ENCODE measurements at regions not wholly inside any gene's neighbourhood (a gene's known extent, or its start where the extent isn't known, plus 50 kb on each side); places are given as distances from the start of the nearest gene placed in this dataset.
A peak's percentile ranks its signal among the peaks of the same experiment; 100 is the strongest.

DNA sequence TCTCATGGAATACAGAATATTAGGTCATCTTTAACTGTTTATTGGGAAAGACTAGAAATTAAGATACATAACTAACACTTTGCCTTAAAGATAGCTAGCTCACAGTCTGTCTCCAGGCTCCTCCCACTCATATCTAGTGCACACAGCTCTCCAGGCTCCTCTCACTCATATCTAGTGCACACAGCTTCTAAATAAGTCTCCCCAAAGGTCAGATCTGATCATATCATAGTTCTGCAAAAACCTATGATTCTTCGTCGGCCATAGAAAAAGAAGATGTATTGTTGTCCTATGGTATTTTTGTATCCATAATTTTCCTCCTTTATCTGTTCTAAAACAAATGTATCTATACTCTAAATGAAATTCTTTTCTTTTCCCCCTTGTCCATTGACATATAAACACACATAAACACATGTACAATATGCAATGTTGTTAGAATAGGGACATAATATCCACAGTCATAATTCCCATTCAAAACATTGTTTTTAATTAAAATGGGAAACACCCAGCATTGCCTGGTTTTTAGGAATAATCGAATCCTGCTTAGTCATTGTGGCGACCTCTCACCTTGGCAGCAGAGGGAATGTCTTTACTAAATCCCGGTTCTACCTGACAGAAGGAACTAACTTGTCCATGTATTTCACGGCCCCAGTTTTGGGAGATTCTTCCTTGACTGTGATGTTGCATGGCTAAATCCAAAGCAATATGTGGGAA is 1282.0 kb downstream of the PCDH7 start:
- Mint-ChIP-seq H3K36me3 (no peaks in the 10 kb centered on the region), H3K27me3 (no peaks in the 10 kb centered on the region), H3K27ac (no peak overlapping the region), H3K9me3 (peaks cover 5% of the 10 kb centered on the region), H3K4me3 (no peak overlapping the region), H3K4me1 (ENCODE audit: unreplicated experiment) (no peaks in the 10 kb centered on the region)
- DNase-seq (ENCODE audit: extremely low spot score, unreplicated experiment), result no peak
- TF ChIP-seq CTCF (conservative IDR thresholded peaks at IDR 0.05), result no peak

DNA sequence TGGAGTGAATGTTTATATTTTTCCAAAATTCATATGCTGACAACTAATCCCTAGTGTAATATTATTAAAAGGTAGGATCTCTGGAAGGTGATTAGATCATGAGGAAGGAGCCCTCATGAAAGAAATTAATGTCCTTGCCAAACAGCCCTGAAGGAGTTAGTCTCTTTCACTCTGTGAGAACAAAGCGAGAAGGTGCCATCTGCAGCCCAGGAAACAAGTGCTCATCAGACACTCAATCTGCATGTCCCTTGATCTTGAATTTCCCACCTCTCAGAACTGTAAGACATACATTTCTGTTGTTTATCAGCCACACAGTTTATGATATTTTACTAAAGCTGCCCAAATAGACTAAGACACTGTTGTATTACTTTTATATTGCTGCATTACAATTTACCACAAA is 1283.4 kb downstream of the PCDH7 start:
- H3K27ac Mint-ChIP-seq, result no peak overlapping the region
- no peak for DNase-seq (ENCODE audit: extremely low spot score, unreplicated experiment)
- TF ChIP-seq CTCF (conservative IDR thresholded peaks at IDR 0.05), result no peak

GRCh38 chr4:32010221-32010620 is 1290.1 kb downstream of the PCDH7 start:
- H3K27ac Mint-ChIP-seq, result no peak overlapping the region
- H3K9me3 Mint-ChIP-seq, result peaks cover 5% of the 10 kb centered on the region
- TF ChIP-seq CTCF (conservative IDR thresholded peaks at IDR 0.05), result no peak
- no peaks in the 10 kb centered on the region for H3K27me3 Mint-ChIP-seq
- H3K36me3 Mint-ChIP-seq, result no peaks in the 10 kb centered on the region
- no peak for DNase-seq (ENCODE audit: extremely low spot score, unreplicated experiment)
- H3K4me3 Mint-ChIP-seq, result no peak overlapping the region
- H3K4me1 Mint-ChIP-seq (ENCODE audit: unreplicated experiment), result no peaks in the 10 kb centered on the region

More for the DNA sequence above, 1283.4 kb downstream of the PCDH7 start:
- Mint-ChIP-seq H3K9me3 (peaks cover 5% of the 10 kb centered on the region), H3K4me3 (no peak overlapping the region), H3K4me1 (ENCODE audit: unreplicated experiment) (no peaks in the 10 kb centered on the region), H3K36me3 (no peaks in the 10 kb centered on the region), H3K27me3 (no peaks in the 10 kb centered on the region)

DNA sequence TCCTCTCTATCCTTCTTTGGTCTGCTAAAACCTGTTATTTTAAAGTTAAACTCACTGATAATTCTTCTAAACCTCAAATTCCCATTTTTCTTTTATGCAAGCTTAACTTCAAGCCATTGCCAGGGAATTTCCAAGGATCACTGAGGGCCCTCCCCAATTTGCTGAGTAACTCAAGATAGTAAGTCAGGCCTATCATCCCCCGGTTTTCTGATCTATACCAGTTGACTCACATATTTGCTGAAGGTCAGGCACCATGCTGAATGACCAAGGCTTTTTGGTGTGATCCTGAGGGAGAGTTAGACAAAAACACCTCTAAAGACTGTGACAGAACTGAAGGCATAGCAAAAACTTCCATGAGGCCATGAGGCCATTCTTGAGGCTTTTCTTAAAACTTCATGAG is 1301.9 kb downstream of the PCDH7 start:
- H3K4me3 Mint-ChIP-seq, result no peak overlapping the region
- H3K36me3 Mint-ChIP-seq, result peaks cover 3% of the 10 kb centered on the region
- no peak for DNase-seq (ENCODE audit: extremely low spot score, unreplicated experiment)
- peaks cover 32% of the 10 kb centered on the region for H3K4me1 Mint-ChIP-seq (ENCODE audit: unreplicated experiment)
- H3K27ac Mint-ChIP-seq, result no peak overlapping the region
- no peaks in the 10 kb centered on the region for H3K27me3 Mint-ChIP-seq
- peaks cover 31% of the 10 kb centered on the region for H3K9me3 Mint-ChIP-seq
- no peak for TF ChIP-seq CTCF (conservative IDR thresholded peaks at IDR 0.05)

DNA sequence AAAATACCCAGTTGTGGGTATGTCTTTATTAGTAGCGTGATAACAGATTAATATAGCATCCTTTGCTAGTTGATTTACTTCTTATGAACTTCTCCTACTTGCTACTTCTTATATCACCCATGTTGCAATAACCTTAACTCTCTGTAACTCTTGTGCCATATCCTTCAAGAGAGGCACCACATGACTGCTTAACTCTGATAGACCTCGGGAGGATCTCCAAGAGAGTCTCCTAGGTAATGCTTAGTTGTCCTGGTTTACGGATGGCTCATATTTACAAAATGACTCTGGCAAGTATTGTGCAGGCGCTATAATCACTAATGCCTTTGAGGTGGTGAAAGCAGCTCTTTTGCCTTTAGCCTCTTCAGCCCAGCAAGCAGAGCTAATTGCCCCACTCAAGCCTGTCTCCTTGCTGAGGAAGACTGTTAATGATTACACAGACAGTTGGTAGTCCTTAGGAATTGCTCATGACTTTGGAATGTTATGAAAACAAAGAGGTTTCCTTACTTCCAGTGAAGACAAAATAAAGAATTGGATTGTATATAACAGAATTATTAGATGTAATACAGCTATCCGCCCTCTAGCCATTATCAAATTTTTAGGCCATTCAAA is 1305.8 kb downstream of the PCDH7 start:
- peaks cover 3% of the 10 kb centered on the region for H3K36me3 Mint-ChIP-seq
- no peak overlapping the region for H3K4me3 Mint-ChIP-seq
- peaks cover 31% of the 10 kb centered on the region for H3K9me3 Mint-ChIP-seq
- H3K27ac Mint-ChIP-seq, result peak overlapping the region; percentile 5
- no peak for DNase-seq (ENCODE audit: extremely low spot score, unreplicated experiment)
- TF ChIP-seq CTCF (conservative IDR thresholded peaks at IDR 0.05), result no peak
- H3K27me3 Mint-ChIP-seq, result no peaks in the 10 kb centered on the region
- H3K4me1 Mint-ChIP-seq (ENCODE audit: unreplicated experiment), result peaks cover 38% of the 10 kb centered on the region

All from type B pancreatic cell (in vitro differentiated cells).